ENCODE measurements at regions not wholly inside any gene's neighbourhood (a gene's known extent, or its start where the extent isn't known, plus 50 kb on each side); places are given as distances from the start of the nearest gene placed in this dataset.

GRCh38 chr14:71675126-71675899 lies 256.9 kb upstream of the RGS6 start:
- 82 to 93% methylated on average over 1 to 7 of the region's 7 CpGs for WGBS, 2 donors (ENCODE audit: low coverage in 1 of 2)
- H3K36me3 ChIP-seq, result peaks cover 0 to 9% (median 4%) of the 10 kb centered on the region in 4 donors
- H3K4me1 ChIP-seq, result no peaks in the 10 kb centered on the region
- no peak overlapping the region for H3K4me3 ChIP-seq
- no peak overlapping the region for H3K27ac ChIP-seq
- no peak for DNase-seq
- TF ChIP-seq POLR2AphosphoS5 (IDR thresholded peaks at IDR 0.05), result no peak
- no peak for TF ChIP-seq POLR2A (IDR thresholded peaks at IDR 0.05)
- TF ChIP-seq EP300 (IDR thresholded peaks at IDR 0.05; ENCODE audit: low read depth), result no peak
- in situ Hi-C loops (cut with MboI; ENCODE audit: low pct_ligation_motif_present in 1 of 4, low pct_unique_long_range_greater_than_20kb in 1 of 4, low sequenced_read_pairs in 3 of 4), result no loop called here
- H3K27me3 ChIP-seq, result no peaks in the 10 kb centered on the region
- intact Hi-C loops (cut with DNase I; ENCODE audit: low total_unique reads), result no loop called here
- H3K9me3 ChIP-seq, result no peaks in the 10 kb centered on the region

- intact Hi-C loops (cut with DNase I; ENCODE audit: low total_unique reads) (no loop called here), in situ Hi-C loops (cut with MboI; ENCODE audit: low pct_ligation_motif_present in 1 of 4, low pct_unique_long_range_greater_than_20kb in 1 of 4, low sequenced_read_pairs in 3 of 4) (no loop called here)
- Histone ChIP-seq H3K36me3 (peaks cover 0 to 9% (median 4%) of the 10 kb centered on the region in 4 donors), H3K27me3 (no peaks in the 10 kb centered on the region), H3K27ac (no peak overlapping the region), H3K9me3 (no peaks in the 10 kb centered on the region), H3K4me1 (no peaks in the 10 kb centered on the region), H3K4me3 (no peak overlapping the region)
- DNase-seq, result no peak
- 97 to 100% methylated on average over 5 of the region's 5 CpGs for WGBS, 2 donors (ENCODE audit: low coverage in 1 of 2)
- TF ChIP-seq POLR2A (IDR thresholded peaks at IDR 0.05) (no peak), POLR2AphosphoS5 (IDR thresholded peaks at IDR 0.05) (no peak), EP300 (IDR thresholded peaks at IDR 0.05; ENCODE audit: low read depth) (no peak)
- TF ChIP-seq, protein P1, sequence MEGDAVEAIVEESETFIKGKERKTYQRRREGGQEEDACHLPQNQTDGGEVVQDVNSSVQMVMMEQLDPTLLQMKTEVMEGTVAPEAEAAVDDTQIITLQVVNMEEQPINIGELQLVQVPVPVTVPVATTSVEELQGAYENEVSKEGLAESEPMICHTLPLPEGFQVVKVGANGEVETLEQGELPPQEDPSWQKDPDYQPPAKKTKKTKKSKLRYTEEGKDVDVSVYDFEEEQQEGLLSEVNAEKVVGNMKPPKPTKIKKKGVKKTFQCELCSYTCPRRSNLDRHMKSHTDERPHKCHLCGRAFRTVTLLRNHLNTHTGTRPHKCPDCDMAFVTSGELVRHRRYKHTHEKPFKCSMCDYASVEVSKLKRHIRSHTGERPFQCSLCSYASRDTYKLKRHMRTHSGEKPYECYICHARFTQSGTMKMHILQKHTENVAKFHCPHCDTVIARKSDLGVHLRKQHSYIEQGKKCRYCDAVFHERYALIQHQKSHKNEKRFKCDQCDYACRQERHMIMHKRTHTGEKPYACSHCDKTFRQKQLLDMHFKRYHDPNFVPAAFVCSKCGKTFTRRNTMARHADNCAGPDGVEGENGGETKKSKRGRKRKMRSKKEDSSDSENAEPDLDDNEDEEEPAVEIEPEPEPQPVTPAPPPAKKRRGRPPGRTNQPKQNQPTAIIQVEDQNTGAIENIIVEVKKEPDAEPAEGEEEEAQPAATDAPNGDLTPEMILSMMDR (IDR thresholded peaks at IDR 0.05), result no peak
These were observed 256.3 kb upstream of the RGS6 start for GRCh38 chr14:71675900-71676287.

DNA sequence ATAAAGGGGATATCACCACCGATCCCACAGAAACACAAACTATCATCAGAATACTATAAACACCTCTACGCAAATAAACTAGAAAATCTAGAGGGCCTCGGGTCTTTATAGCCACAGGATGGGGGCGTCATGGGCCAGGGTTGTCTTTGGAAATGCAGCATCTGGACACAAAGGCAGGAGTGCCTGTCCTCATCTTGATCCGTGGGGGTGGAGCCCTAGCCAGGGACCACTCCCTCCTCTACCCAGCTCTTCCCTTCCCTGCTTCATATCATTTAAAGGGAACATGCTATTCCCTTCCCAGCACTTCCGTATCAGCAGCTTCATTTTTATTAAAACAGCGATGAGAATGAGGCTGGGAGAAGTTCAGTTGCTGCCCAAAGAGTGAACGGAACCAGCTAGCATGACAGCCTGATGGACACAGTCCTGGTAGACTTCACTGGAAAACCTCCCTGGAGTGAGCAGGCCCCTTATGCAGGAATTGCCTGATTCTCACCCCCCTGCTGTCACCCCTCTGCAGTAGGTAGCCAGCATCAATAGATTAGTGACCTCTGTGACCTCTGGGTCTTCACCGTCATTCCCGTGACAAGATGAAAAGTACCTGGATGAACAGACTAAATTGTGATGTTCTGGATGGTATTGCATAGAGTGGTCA lies 251.4 kb upstream of the RGS6 start:
- Histone ChIP-seq H3K27me3 (no peaks in the 10 kb centered on the region), H3K9me3 (no peaks in the 10 kb centered on the region), H3K36me3 (no peaks in the 10 kb centered on the region), H3K4me3 (no peak overlapping the region), H3K27ac (no peak overlapping the region), H3K4me1 (no peaks in the 10 kb centered on the region)
- DNase-seq, result no peak
- TF ChIP-seq POLR2A (IDR thresholded peaks at IDR 0.05) (no peak), EP300 (IDR thresholded peaks at IDR 0.05; ENCODE audit: low read depth) (no peak), POLR2AphosphoS5 (IDR thresholded peaks at IDR 0.05) (no peak)
- TF ChIP-seq, protein P1 (IDR thresholded peaks at IDR 0.05), result no peak
- intact Hi-C loops (cut with DNase I; ENCODE audit: low total_unique reads), result no loop called here
- in situ Hi-C loops (cut with MboI; ENCODE audit: low pct_ligation_motif_present in 1 of 4, low pct_unique_long_range_greater_than_20kb in 1 of 4, low sequenced_read_pairs in 3 of 4), result no loop called here
- 87 to 92% methylated on average over 8 to 10 of the region's 10 CpGs for WGBS, 2 donors (ENCODE audit: low coverage in 1 of 2)

DNA sequence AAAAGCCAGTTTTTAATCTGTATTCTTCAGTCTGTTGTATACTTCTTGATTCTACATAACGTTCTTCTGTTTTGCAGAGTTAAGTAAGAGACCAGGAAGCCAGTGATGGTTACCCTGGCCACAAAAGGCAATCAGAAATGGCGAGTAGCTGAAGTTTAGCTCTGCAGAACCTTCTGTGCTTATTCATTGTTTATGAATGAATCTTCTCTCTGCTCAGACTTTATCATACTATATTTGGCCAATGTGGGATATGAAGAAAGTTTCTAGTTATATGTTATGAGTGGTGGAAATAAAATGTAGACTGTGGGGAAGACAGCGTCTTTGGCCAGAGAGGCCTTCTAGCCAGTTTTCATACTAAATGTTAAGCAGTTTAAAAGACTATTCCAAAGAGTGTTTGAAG lies 249.9 kb upstream of the RGS6 start:
- intact Hi-C loops (cut with DNase I; ENCODE audit: low total_unique reads) (no loop called here), in situ Hi-C loops (cut with MboI; ENCODE audit: low pct_ligation_motif_present in 1 of 4, low pct_unique_long_range_greater_than_20kb in 1 of 4, low sequenced_read_pairs in 3 of 4) (no loop called here)
- Histone ChIP-seq H3K4me1 (no peaks in the 10 kb centered on the region), H3K27ac (peak overlapping the region in 3 of 4 donors; percentile 11 to 52 (median 32)), H3K27me3 (no peaks in the 10 kb centered on the region), H3K4me3 (no peak overlapping the region), H3K36me3 (no peaks in the 10 kb centered on the region), H3K9me3 (no peaks in the 10 kb centered on the region)
- DNase-seq, result no peak
- WGBS, 2 donors (ENCODE audit: low coverage in 1 of 2), result 72 to 80% methylated on average over 3 of the region's 3 CpGs
- TF ChIP-seq EP300 (IDR thresholded peaks at IDR 0.05; ENCODE audit: low read depth) (no peak), POLR2A (IDR thresholded peaks at IDR 0.05) (no peak), POLR2AphosphoS5 (IDR thresholded peaks at IDR 0.05) (no peak)
- TF ChIP-seq, protein P1 (IDR thresholded peaks at IDR 0.05), result no peak

All from transverse colon (tissue), 4 donors.